IMR-90 (cell line): ENCODE measurements at regions not wholly inside any gene's neighbourhood (a gene's known extent, or its start where the extent isn't known, plus 50 kb on each side); places are given as distances from the start of the nearest gene placed in this dataset.

Experiments
- ATAC-seq: fragments of 200-7000 bp; cut with Tn5 transposase; 2 replicates; pipeline ENCODE4 v1.9.1; 2020; ENCODE audit warnings: low read depth, mild to moderate bottlenecking, moderate library complexity
- BruUV-seq: library from RNA; stranded (reverse); fragments of 400-500 nt; replicated peaks from 2 replicates; lab custom pipeline; 2021; lab: Mats Ljungman, UMichigan
- CTCF ChIA-PET: fragments of 300-600 bp; formaldehyde crosslinking; extraction: SDS; loops from one replicate; lab custom pipeline; 2021; ENCODE audit warnings: antibody characterized with exemption; lab: Yijun Ruan, JAX
- POLR2A ChIA-PET: fragments of 300-600 bp; sonication (Branson Sonifier 250); formaldehyde crosslinking; loops from one replicate; lab custom pipeline; 2022; ENCODE audit warnings: antibody characterized with exemption; ENCODE audit not compliant: unreplicated experiment; lab: Charles Lee
- DNase-seq: peaks from one replicate; pipeline ENCODE4 v3.0.0; 2013
- H2AFZ ChIP-seq: replicated peaks from 2 replicates; pipeline ENCODE3; 2013; ENCODE audit warnings: low read length, mild to moderate bottlenecking; ENCODE audit not compliant: poor library complexity
- H2AK5ac ChIP-seq: 2 replicates; pipeline ENCODE4 v1.6.1; 2013; ENCODE audit warnings: low read depth, low read length, inconsistent platforms
- H2AK9ac ChIP-seq: replicated peaks from 2 replicates; pipeline ENCODE3; 2013; ENCODE audit warnings: mild to moderate bottlenecking, low read depth, low read length, moderate library complexity; ENCODE audit not compliant: poor library complexity
- H2BK120ac ChIP-seq: 2 replicates; pipeline ENCODE4 v1.6.1; 2013; ENCODE audit warnings: low read depth, low read length, inconsistent platforms
- H2BK15ac ChIP-seq: 3 replicates; pipeline ENCODE4 v1.6.1; 2013; ENCODE audit warnings: low read depth, low read length, inconsistent platforms
- H2BK20ac ChIP-seq: 2 replicates; pipeline ENCODE4 v1.6.1; 2013; ENCODE audit warnings: low read depth, mild to moderate bottlenecking, inconsistent platforms, low read length, moderate library complexity
- H2BK5ac ChIP-seq: 2 replicates; pipeline ENCODE4 v1.6.1; 2013; ENCODE audit warnings: mild to moderate bottlenecking, low read depth, low read length, inconsistent platforms; ENCODE audit not compliant: poor library complexity, severe bottlenecking
- H3K14ac ChIP-seq: replicated peaks from 2 replicates; pipeline ENCODE4 v1.6.1; 2013; ENCODE audit warnings: low read depth, low read length, inconsistent platforms
- H3K18ac ChIP-seq: 2 replicates; pipeline ENCODE4 v1.6.1; 2013; ENCODE audit warnings: low read depth, low read length, control low read depth
- H3K23ac ChIP-seq: 2 replicates; pipeline ENCODE4 v1.6.1; 2013; ENCODE audit warnings: low read depth, low read length, inconsistent platforms
- H3K27ac ChIP-seq: 2 replicates; pipeline ENCODE4 v1.5.1; 2013; ENCODE audit warnings: mild to moderate bottlenecking, control low read depth, low read length; ENCODE audit not compliant: insufficient read depth
- H3K27me3 ChIP-seq: 2 replicates; pipeline ENCODE4 v1.6.1; 2013; ENCODE audit warnings: low read length; ENCODE audit not compliant: control insufficient read depth, insufficient read depth
- H3K36me3 ChIP-seq: 2 replicates; pipeline ENCODE4 v1.6.1; 2013; ENCODE audit warnings: low read length, mixed read lengths; ENCODE audit not compliant: control insufficient read depth, insufficient read depth
- H3K4ac ChIP-seq: 2 replicates; pipeline ENCODE4 v1.6.1; 2013; ENCODE audit warnings: low read depth, low read length, inconsistent platforms
- H3K4me1 ChIP-seq: 2 replicates; pipeline ENCODE4 v1.6.1; 2013; ENCODE audit warnings: low read length, mixed read lengths; ENCODE audit not compliant: control insufficient read depth, insufficient read depth
- H3K4me2 ChIP-seq: 2 replicates; pipeline ENCODE4 v1.6.1; 2013; ENCODE audit warnings: low read depth, mild to moderate bottlenecking, control low read depth, low read length, moderate library complexity
- H3K4me3 ChIP-seq: 2 replicates; pipeline ENCODE4 v1.5.1; 2013; ENCODE audit warnings: low read depth, mild to moderate bottlenecking, control low read depth, low read length, moderate library complexity; ENCODE audit not compliant: insufficient read depth
- H3K56ac ChIP-seq: 2 replicates; pipeline ENCODE4 v1.6.1; 2013; ENCODE audit warnings: low read length, inconsistent platforms; ENCODE audit not compliant: insufficient read depth; ENCODE audit errors: extremely low read depth
- H3K79me1 ChIP-seq, 2 experiments: 2 replicates each; pipeline ENCODE4 v1.6.1; 2013; ENCODE audit warnings: low read length in 2 of 2, inconsistent platforms in 1 of 2, low read depth in 1 of 2
- H3K9ac ChIP-seq: 2 replicates; pipeline ENCODE4 v1.6.1; 2013; ENCODE audit warnings: low read depth, low read length, control low read depth
- H3K9me1 ChIP-seq: 2 replicates; pipeline ENCODE4 v1.6.1; 2013; ENCODE audit warnings: low read length, inconsistent platforms; ENCODE audit not compliant: insufficient read depth
- H3K9me3 ChIP-seq: 2 replicates; pipeline ENCODE4 v1.6.1; 2013; ENCODE audit warnings: low read length; ENCODE audit not compliant: control insufficient read depth, insufficient read depth
- H4K20me1 ChIP-seq: 2 replicates; pipeline ENCODE4 v1.6.1; 2013; ENCODE audit warnings: low read length, inconsistent platforms; ENCODE audit not compliant: insufficient read depth
- H4K5ac ChIP-seq: 2 replicates; pipeline ENCODE4 v1.6.1; 2013; ENCODE audit warnings: mild to moderate bottlenecking, low read depth, low read length, control low read depth
- H4K8ac ChIP-seq, 2 experiments: 2 replicates each; pipeline ENCODE4 v1.6.1; 2013; ENCODE audit warnings: low read depth in 2 of 2, low read length in 2 of 2, control low read depth in 1 of 2, inconsistent platforms in 1 of 2
- H4K91ac ChIP-seq: 2 replicates; pipeline ENCODE4 v1.6.1; 2013; ENCODE audit warnings: low read depth, low read length, inconsistent platforms; ENCODE audit not compliant: insufficient read depth
- CEBPB ChIP-seq: IDR thresholded peaks from 2 replicates; pipeline ENCODE4 v1.6.1; 2012; ENCODE audit warnings: low read depth, low read length, improper control_type of control experiment
- CHD1 ChIP-seq: IDR thresholded peaks from 2 replicates; pipeline ENCODE4 v1.6.1; 2012; ENCODE audit warnings: low read depth, low read length, improper control_type of control experiment
- CTCF ChIP-seq: conservative IDR thresholded peaks from 2 replicates; pipeline ENCODE4 v1.5.1; 2012; ENCODE audit warnings: mild to moderate bottlenecking, low read depth, low read length, improper control_type of control experiment
- ELK1 ChIP-seq: fragments of 150-350 bp; IDR thresholded peaks from 2 replicates; pipeline ENCODE4 v1.6.1; 2016; ENCODE audit warnings: low read depth, mild to moderate bottlenecking, low read length, moderate library complexity, borderline replicate concordance
- FOS ChIP-seq: fragments of 150-350 bp; IDR thresholded peaks from 2 replicates; pipeline ENCODE4 v1.6.1; 2016; ENCODE audit warnings: low read depth, low read length
- MAFK ChIP-seq: IDR thresholded peaks from 2 replicates; pipeline ENCODE4 v1.6.1; 2012; ENCODE audit warnings: low read depth, low read length, improper control_type of control experiment
- MAZ ChIP-seq: IDR thresholded peaks from 2 replicates; pipeline ENCODE4 v1.6.1; 2012; ENCODE audit warnings: low read depth, mild to moderate bottlenecking, low read length, improper control_type of control experiment, moderate library complexity, borderline replicate concordance
- MXI1 ChIP-seq: IDR thresholded peaks from 2 replicates; pipeline ENCODE4 v1.6.1; 2012; ENCODE audit warnings: low read depth, mild to moderate bottlenecking, low read length, moderate library complexity, borderline replicate concordance
- NFE2L2 ChIP-seq: fragments of 150-350 bp; IDR thresholded peaks from 2 replicates; pipeline ENCODE4 v1.6.1; 2016; ENCODE audit warnings: low read depth, mild to moderate bottlenecking, low read length
- POLR2A ChIP-seq: IDR thresholded peaks from 2 replicates; pipeline ENCODE4 v1.6.1; 2012; ENCODE audit warnings: mild to moderate bottlenecking, low read depth, low read length
- RAD21 ChIP-seq: IDR thresholded peaks from 2 replicates; pipeline ENCODE4 v1.6.1; 2012; ENCODE audit warnings: low read length, improper control_type of control experiment
- RCOR1 ChIP-seq: IDR thresholded peaks from 2 replicates; pipeline ENCODE4 v1.6.1; 2012; ENCODE audit warnings: mild to moderate bottlenecking, low read length, improper control_type of control experiment; ENCODE audit not compliant: insufficient replicate concordance
- SMC3 ChIP-seq: fragments of 150-350 bp; IDR thresholded peaks from 2 replicates; pipeline ENCODE4 v1.6.1; 2016; ENCODE audit warnings: low read depth, mild to moderate bottlenecking, antibody characterized with exemption, low read length, moderate library complexity
- USF2 ChIP-seq: fragments of 150-350 bp; IDR thresholded peaks from 2 replicates; pipeline ENCODE4 v1.6.1; 2017; ENCODE audit warnings: mild to moderate bottlenecking, antibody characterized with exemption, low read length, low read depth
- WGBS, 2 experiments: methylation state at CpG; one replicate each; pipeline versions ENCODE4 v1.1.5 to v1.1.7; 2013; ENCODE audit warnings: missing lambda C conversion rate in 2 of 2; ENCODE audit not compliant: insufficient read length in 1 of 2; ENCODE audit errors: extremely low coverage in 2 of 2; 5-methylcytosine and 5-hydroxymethylcytosine counted together
- dilution Hi-C: fragments of 300-500 bp; cut with HindIII; formaldehyde crosslinking; loops from one replicate; pipeline ENCODE4 v1.14.3; 2018; ENCODE audit warnings: low sequenced_read_pairs; ENCODE audit not compliant: unreplicated experiment
- in situ Hi-C: fragments of 300-500 bp; cut with MboI; formaldehyde crosslinking; loops from 3 replicates; pipeline ENCODE4 v1.14.3; 2019; ENCODE audit warnings: low sequenced_read_pairs, inconsistent platforms, mixed read lengths
- intact Hi-C: fragments of 100-400 bp; cut with micrococcal nuclease; formaldehyde crosslinking; loops from 2 replicates; pipeline ENCODE4 v1.10.0; 2022

- Histone ChIP-seq H3K9me1 (no peaks in the 10 kb centered on the region), H3K4me2 (no peak overlapping the region), H3K56ac (no peak overlapping the region), H3K9me3 (no peaks in the 10 kb centered on the region), H3K27me3 (no peaks in the 10 kb centered on the region), H2AFZ (no peak overlapping the region), H3K14ac (no peak overlapping the region), H2BK120ac (no peak overlapping the region), H3K4ac (no peak overlapping the region), H2BK20ac (no peak overlapping the region), H3K18ac (no peak overlapping the region), H3K36me3 (no peaks in the 10 kb centered on the region), H3K23ac (no peak overlapping the region), H2BK5ac (no peak overlapping the region), H4K8ac (no peak overlapping the region), H4K20me1 (no peaks in the 10 kb centered on the region), H2AK5ac (no peak overlapping the region), H3K4me3 (no peak overlapping the region), H4K5ac (no peak overlapping the region), H2BK15ac (no peak overlapping the region), H3K27ac (no peak overlapping the region), H2AK9ac (no peak overlapping the region), H3K9ac (no peak overlapping the region), H4K91ac (no peak overlapping the region), H3K4me1 (no peaks in the 10 kb centered on the region), H3K79me1 (no peaks in the 10 kb centered on the region)
- WGBS, 2 experiments = 58% methylated on average over 2 of the region's 4 CpGs; no CpG with 5 or more reads in 1 of the 2 experiments
- BruUV-seq = no TSS peak
- ATAC-seq = no peak
- CTCF ChIA-PET = no interaction called here
- in situ Hi-C loops (no loop called here), dilution Hi-C loops (no loop called here), intact Hi-C loops (no loop called here)
- TF ChIP-seq RCOR1 (no peak), MAZ (no peak), SMC3 (no peak), RAD21 (no peak), NFE2L2 (no peak), POLR2A (no peak), CHD1 (no peak), ELK1 (no peak), CEBPB (no peak), MXI1 (no peak), USF2 (no peak), FOS (no peak), CTCF (no peak), MAFK (no peak)
- DNase-seq = no peak
- POLR2A ChIA-PET = no interaction called here
Measured at GRCh38 chr4:117916728-117917127, 117.6 kb upstream of the NDST3 start.
